A549 (cell line): ENCODE measurements at regions not wholly inside any gene's neighbourhood (a gene's known extent, or its start where the extent isn't known, plus 50 kb on each side); places are given as distances from the start of the nearest gene placed in this dataset.

Experiments used
- CTCF ChIP-seq: fragments of >200 bp; sonication (Bioruptor Twin); formaldehyde crosslinking; IDR thresholded peaks from 3 replicates; pipeline ENCODE4 v1.5.1; 2016
- EHMT2 ChIP-seq: fragments of 200-600 bp; sonication (generic); IDR thresholded peaks from 2 replicates; pipeline ENCODE4 v1.6.1; 2016; ENCODE audit warnings: antibody characterized with exemption, low read depth, mild to moderate bottlenecking, moderate library complexity
- EP300 ChIP-seq, 2 experiments: fragments of >200 bp; sonication (Bioruptor Twin); formaldehyde crosslinking; IDR thresholded peaks; 2 replicates in 1 of 2; 3 replicates in 1 of 2; pipeline ENCODE4 v1.6.1; 2016 to 2017
- KDM1A ChIP-seq: fragments of 200-600 bp; sonication (generic); IDR thresholded peaks from 2 replicates; pipeline ENCODE4 v1.6.1; 2016; ENCODE audit warnings: low read depth, mild to moderate bottlenecking
- MAX ChIP-seq: IDR thresholded peaks from 2 replicates; pipeline ENCODE4 v1.6.1; 2012
- POLR2A ChIP-seq: IDR thresholded peaks from 2 replicates; pipeline ENCODE4 v1.6.1; 2012; ENCODE audit warnings: mild to moderate bottlenecking, low read length
- RAD21 ChIP-seq, 2 experiments: fragments of >200 bp in 1 of 2; sonication (Bioruptor Twin) in 1 of 2; formaldehyde crosslinking in 1 of 2; IDR thresholded peaks in 1 of 2; conservative IDR thresholded peaks in 1 of 2; 2 replicates in 1 of 2; 3 replicates in 1 of 2; pipeline ENCODE4 v1.6.1; 2012 to 2018; ENCODE audit warnings: inconsistent platforms in 1 of 2
- RFX5 ChIP-seq: fragments of 450-650 bp; IDR thresholded peaks from 2 replicates; pipeline ENCODE4 v1.7.1; 2014; ENCODE audit warnings: antibody characterized with exemption, mild to moderate bottlenecking, moderate library complexity
- TFCP2L1 ChIP-seq: fragments of 250-450 bp; sonication (Bioruptor Pico); IDR thresholded peaks from 2 replicates; pipeline ENCODE4 v1.5.0; 2021; ENCODE audit warnings: mild to moderate bottlenecking

GRCh38 chr5:159838551-159839222 lies 77.6 kb upstream of the ADRA1B start:
- no peak for TF ChIP-seq CTCF
- TF ChIP-seq RAD21 (conservative IDR thresholded peaks at IDR 0.05 in 1 of 2, IDR thresholded peaks at IDR 0.05 in 1 of 2) = no peak
- TF ChIP-seq KDM1A = no peak
- no peak for TF ChIP-seq POLR2A
- TF ChIP-seq MAX = no peak
- no peak for TF ChIP-seq TFCP2L1 (CRISPR knock-in tag)
- no peak for TF ChIP-seq EP300 (IDR thresholded peaks at IDR 0.05)
- no peak for TF ChIP-seq EHMT2
- no peak for TF ChIP-seq RFX5
